OCI-LY3 (cell line): ENCODE measurements at regions not wholly inside any gene's neighbourhood (a gene's known extent, or its start where the extent isn't known, plus 50 kb on each side); places are given as distances from the start of the nearest gene placed in this dataset.

Source experiments
- H2AFZ ChIP-seq: fragments of 200-600, 300-600 bp; shearing (Covaris generic); 2 replicates; pipeline ENCODE4 v1.6.0; 2014; ENCODE audit warnings: antibody characterized with exemption, low read depth, low read length
- H3K27ac ChIP-seq: fragments of 200-600, 300-600 bp; sonication (generic); 2 replicates; pipeline ENCODE4 v1.5.1; 2014; ENCODE audit warnings: mild to moderate bottlenecking, low read length, moderate library complexity, mixed read lengths
- H3K27me3 ChIP-seq: fragments of 200-600, 300-600 bp; sonication (generic); 2 replicates; pipeline ENCODE4 v1.6.1; 2014; ENCODE audit warnings: low read depth, low read length, mixed read lengths
- H3K36me3 ChIP-seq: fragments of 200-600, 300-600 bp; sonication (generic); replicated peaks from 2 replicates; pipeline ENCODE3; 2014; ENCODE audit warnings: low read depth, low read length, mixed read lengths
- H3K4me1 ChIP-seq: fragments of 300-600, 200-600 bp; sonication (generic); 2 replicates; pipeline ENCODE4 v1.6.1; 2014; ENCODE audit warnings: low read length, mixed read lengths
- H3K4me2 ChIP-seq: fragments of 200-600, 300-600 bp; sonication (generic); 2 replicates; pipeline ENCODE4 v1.6.1; 2014; ENCODE audit warnings: low read length, mixed read lengths
- H3K4me3 ChIP-seq: fragments of 300-600, 200-600 bp; sonication (generic); 2 replicates; pipeline ENCODE4 v1.5.1; 2014; ENCODE audit warnings: antibody characterized with exemption, mild to moderate bottlenecking, low read length, moderate library complexity
- H3K79me2 ChIP-seq: fragments of 300-600, 200-600 bp; shearing (Covaris generic); 2 replicates; pipeline ENCODE4 v1.6.1; 2014; ENCODE audit warnings: mild to moderate bottlenecking, low read length, mixed read lengths
- H3K9ac ChIP-seq: fragments of 300-600, 200-600 bp; shearing (Covaris generic); 2 replicates; pipeline ENCODE4 v1.6.0; 2014; ENCODE audit warnings: mild to moderate bottlenecking, low read length, moderate library complexity
- H3K9me3 ChIP-seq: fragments of 200-600, 300-600 bp; shearing (Covaris generic); 2 replicates; pipeline ENCODE4 v1.6.1; 2014; ENCODE audit warnings: low read length, mixed read lengths; ENCODE audit not compliant: insufficient read depth
- H4K20me1 ChIP-seq: fragments of 200-600, 300-600 bp; sonication (generic); 2 replicates; pipeline ENCODE4 v1.6.1; 2016; ENCODE audit warnings: low read length, mixed read lengths; ENCODE audit not compliant: insufficient read depth
- CTCF ChIP-seq: fragments of 200-600, 300-600 bp; sonication (generic); IDR thresholded peaks from 2 replicates; pipeline ENCODE4 v1.5.1; 2014; ENCODE audit warnings: antibody characterized with exemption, low read length, low read depth
- EZH2phosphoT487 ChIP-seq: fragments of 200-600 bp; shearing (Covaris generic); IDR thresholded peaks from 2 replicates; pipeline ENCODE4 v1.6.1; 2018; ENCODE audit warnings: antibody characterized with exemption, mixed run types, low read depth

DNA sequence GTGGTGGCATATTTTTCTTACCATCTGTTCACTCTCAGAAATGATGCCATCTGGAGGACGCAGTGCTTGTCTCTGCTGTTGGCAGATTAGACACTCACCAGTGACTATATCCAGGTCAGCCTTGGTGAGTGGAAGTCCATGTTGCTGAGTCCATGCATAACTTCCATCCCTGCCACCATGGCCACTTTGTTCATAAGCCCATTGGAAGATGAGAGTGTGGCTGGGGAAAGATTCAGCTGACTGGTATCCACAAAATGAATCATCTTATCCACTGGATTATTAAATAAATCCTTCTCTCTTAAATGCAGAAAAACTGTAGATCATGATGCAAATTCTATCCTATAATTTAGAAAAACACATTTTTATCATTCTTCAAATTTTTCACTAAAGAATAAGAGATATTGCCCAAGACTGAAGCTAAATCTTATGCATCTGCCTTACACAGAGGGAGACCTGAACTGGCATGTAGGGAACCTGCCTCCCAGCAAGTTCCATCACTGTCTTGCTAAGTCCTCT, 726.9 kb downstream of the TNS3 start:
- no peak overlapping the region for H3K9ac ChIP-seq
- H2AFZ ChIP-seq, result no peak overlapping the region
- no peak overlapping the region for H3K27ac ChIP-seq
- H3K4me1 ChIP-seq, result no peaks in the 10 kb centered on the region
- TF ChIP-seq CTCF, result no peak
- TF ChIP-seq EZH2phosphoT487, result no peak
- H4K20me1 ChIP-seq, result no peaks in the 10 kb centered on the region
- no peaks in the 10 kb centered on the region for H3K9me3 ChIP-seq
- no peak overlapping the region for H3K4me2 ChIP-seq
- H3K4me3 ChIP-seq, result no peak overlapping the region
- no peaks in the 10 kb centered on the region for H3K36me3 ChIP-seq
- H3K27me3 ChIP-seq, result no peaks in the 10 kb centered on the region
- H3K79me2 ChIP-seq, result no peaks in the 10 kb centered on the region

DNA sequence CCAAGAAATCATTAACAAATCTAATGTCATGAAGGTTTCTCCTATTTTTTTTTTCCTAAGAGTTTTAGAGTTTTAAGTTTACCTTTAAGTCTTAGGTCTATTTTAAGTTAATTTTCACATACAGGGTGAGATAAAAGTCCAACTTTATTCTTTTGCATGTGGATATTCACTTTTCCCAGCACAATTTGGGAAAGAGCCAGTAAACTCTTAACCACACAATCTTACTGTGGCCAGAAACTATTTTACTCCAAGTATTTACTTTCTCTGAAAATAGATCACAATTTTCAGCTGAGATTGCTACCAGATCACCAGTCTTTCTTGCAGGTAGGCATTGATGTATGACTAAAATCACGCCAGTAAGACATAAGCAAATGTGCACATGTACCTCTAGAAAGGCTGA, 728.5 kb downstream of the TNS3 start:
- Histone ChIP-seq H3K27ac (no peak overlapping the region), H3K4me3 (no peak overlapping the region), H3K27me3 (no peaks in the 10 kb centered on the region), H3K36me3 (no peaks in the 10 kb centered on the region), H3K4me2 (no peak overlapping the region), H3K4me1 (no peaks in the 10 kb centered on the region), H4K20me1 (no peaks in the 10 kb centered on the region), H3K9me3 (no peaks in the 10 kb centered on the region), H2AFZ (no peak overlapping the region), H3K79me2 (no peaks in the 10 kb centered on the region), H3K9ac (no peak overlapping the region)
- no peak for TF ChIP-seq CTCF

GRCh38 chr7:46852795-46853194, 729.1 kb downstream of the TNS3 start:
- no peaks in the 10 kb centered on the region for H4K20me1 ChIP-seq
- H3K27me3 ChIP-seq, result no peaks in the 10 kb centered on the region
- no peaks in the 10 kb centered on the region for H3K4me1 ChIP-seq
- H3K27ac ChIP-seq, result no peak overlapping the region
- no peaks in the 10 kb centered on the region for H3K9me3 ChIP-seq
- H3K9ac ChIP-seq, result no peak overlapping the region
- no peak overlapping the region for H2AFZ ChIP-seq
- TF ChIP-seq CTCF, result no peak
- H3K4me3 ChIP-seq, result no peak overlapping the region
- no peaks in the 10 kb centered on the region for H3K36me3 ChIP-seq
- no peaks in the 10 kb centered on the region for H3K79me2 ChIP-seq
- H3K4me2 ChIP-seq, result no peak overlapping the region

- Histone ChIP-seq H3K4me3 (no peak overlapping the region), H3K79me2 (no peaks in the 10 kb centered on the region), H3K27ac (no peak overlapping the region), H2AFZ (no peak overlapping the region), H3K27me3 (no peaks in the 10 kb centered on the region), H3K9ac (no peak overlapping the region), H3K4me1 (no peaks in the 10 kb centered on the region), H3K9me3 (no peaks in the 10 kb centered on the region), H4K20me1 (no peaks in the 10 kb centered on the region), H3K36me3 (no peaks in the 10 kb centered on the region), H3K4me2 (no peak overlapping the region)
- TF ChIP-seq CTCF, result no peak
- no peak for TF ChIP-seq EZH2phosphoT487
Measured at GRCh38 chr7:46850563-46851330, 731.2 kb downstream of the TNS3 start.
